ENCODE measurements at regions not wholly inside any gene's neighbourhood (a gene's known extent, or its start where the extent isn't known, plus 50 kb on each side); places are given as distances from the start of the nearest gene placed in this dataset.

GRCh38 chr12:61808856-61809255, 451.3 kb upstream of the USP15 start:
- TF ChIP-seq CTCF (conservative IDR thresholded peaks at IDR 0.05; ENCODE audit: low read length) (no peak), EZH2phosphoT487 (IDR thresholded peaks at IDR 0.05; ENCODE audit: borderline replicate concordance, low read depth, low read length) (no peak)

All from OCI-LY7 (cell line).